ENCODE measurements at regions not wholly inside any gene's neighbourhood (a gene's known extent, or its start where the extent isn't known, plus 50 kb on each side); places are given as distances from the start of the nearest gene placed in this dataset.

DNA sequence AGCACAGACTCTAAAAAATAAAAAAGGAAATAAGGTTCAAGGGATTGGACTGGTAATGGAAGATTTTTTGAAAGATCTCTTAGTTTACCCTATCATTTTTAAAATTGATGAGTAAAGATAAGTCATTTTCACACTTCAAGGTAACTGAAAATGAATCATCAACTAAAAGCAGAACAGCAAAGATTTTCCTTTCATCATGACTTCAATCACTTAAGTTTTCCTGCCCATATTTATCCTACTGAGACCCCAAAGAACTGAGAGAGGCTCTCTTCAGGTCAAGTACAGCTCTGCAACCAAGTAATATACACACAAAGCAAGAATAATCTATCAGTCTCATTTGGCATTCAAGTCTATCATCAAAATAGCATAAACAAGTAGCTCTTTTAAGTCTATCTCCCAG, 540.7 kb downstream of the METTL4 start:
- intact Hi-C loops (cut with DNase I) = no loop called here
- no peak for TF ChIP-seq POLR2A (IDR thresholded peaks at IDR 0.05)
- TF ChIP-seq, protein P1, sequence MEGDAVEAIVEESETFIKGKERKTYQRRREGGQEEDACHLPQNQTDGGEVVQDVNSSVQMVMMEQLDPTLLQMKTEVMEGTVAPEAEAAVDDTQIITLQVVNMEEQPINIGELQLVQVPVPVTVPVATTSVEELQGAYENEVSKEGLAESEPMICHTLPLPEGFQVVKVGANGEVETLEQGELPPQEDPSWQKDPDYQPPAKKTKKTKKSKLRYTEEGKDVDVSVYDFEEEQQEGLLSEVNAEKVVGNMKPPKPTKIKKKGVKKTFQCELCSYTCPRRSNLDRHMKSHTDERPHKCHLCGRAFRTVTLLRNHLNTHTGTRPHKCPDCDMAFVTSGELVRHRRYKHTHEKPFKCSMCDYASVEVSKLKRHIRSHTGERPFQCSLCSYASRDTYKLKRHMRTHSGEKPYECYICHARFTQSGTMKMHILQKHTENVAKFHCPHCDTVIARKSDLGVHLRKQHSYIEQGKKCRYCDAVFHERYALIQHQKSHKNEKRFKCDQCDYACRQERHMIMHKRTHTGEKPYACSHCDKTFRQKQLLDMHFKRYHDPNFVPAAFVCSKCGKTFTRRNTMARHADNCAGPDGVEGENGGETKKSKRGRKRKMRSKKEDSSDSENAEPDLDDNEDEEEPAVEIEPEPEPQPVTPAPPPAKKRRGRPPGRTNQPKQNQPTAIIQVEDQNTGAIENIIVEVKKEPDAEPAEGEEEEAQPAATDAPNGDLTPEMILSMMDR (IDR thresholded peaks at IDR 0.05) = no peak
- Histone ChIP-seq H3K4me1 (no peaks in the 10 kb centered on the region), H3K4me3 (no peak overlapping the region), H3K36me3 (no peaks in the 10 kb centered on the region), H3K9me3 (no peaks in the 10 kb centered on the region), H3K27me3 (no peaks in the 10 kb centered on the region), H3K27ac (no peak overlapping the region)
- DNase-seq = no peak

DNA sequence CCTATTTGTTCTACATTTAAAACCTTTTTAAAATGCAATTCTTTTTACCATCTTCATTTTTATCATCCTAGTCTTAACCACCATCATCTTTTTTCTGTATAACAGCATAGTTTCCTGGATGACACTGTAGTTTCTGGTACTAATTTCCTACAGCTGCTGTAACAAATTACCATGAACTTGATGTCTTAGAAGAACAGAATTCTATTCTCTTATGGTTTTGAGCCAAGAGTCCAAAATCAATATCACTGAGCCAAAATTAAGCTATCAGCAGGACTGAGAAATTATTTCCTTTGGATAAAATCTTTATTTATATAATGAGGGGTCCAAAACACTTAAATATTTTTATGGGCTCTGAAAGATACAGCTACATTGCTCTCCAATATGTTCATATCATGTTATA, 539.3 kb downstream of the METTL4 start:
- H3K27ac ChIP-seq = no peak overlapping the region
- no peaks in the 10 kb centered on the region for H3K36me3 ChIP-seq
- intact Hi-C loops (cut with DNase I) = no loop called here
- no peak overlapping the region for H3K4me3 ChIP-seq
- no peaks in the 10 kb centered on the region for H3K27me3 ChIP-seq
- DNase-seq = no peak
- TF ChIP-seq EP300 (IDR thresholded peaks at IDR 0.05) (no peak), POLR2A (IDR thresholded peaks at IDR 0.05) (no peak), POLR2AphosphoS5 (IDR thresholded peaks at IDR 0.05) (no peak)
- TF ChIP-seq, protein P1 (IDR thresholded peaks at IDR 0.05) = no peak
- no peaks in the 10 kb centered on the region for H3K4me1 ChIP-seq
- H3K9me3 ChIP-seq = no peaks in the 10 kb centered on the region

DNA sequence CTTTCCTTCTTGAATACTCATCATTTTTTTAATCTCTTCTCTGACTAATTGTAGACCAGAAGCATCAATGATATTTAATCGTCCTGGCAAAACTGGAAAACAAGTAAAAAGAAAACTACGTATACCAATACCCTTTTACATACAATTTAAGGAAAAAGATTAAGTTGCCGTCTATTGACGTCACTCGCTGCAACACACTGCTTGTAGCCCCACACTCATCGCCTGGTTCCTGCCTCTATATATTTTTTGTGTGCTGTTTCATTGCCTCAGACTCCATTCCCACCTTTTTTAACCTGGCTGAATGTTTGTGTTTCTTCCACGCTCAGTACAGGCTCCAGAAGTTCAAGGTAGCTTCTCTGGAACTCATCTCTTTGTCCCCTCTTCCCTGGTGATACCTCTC, 536.2 kb downstream of the METTL4 start:
- Histone ChIP-seq H3K36me3 (no peaks in the 10 kb centered on the region), H3K4me1 (no peaks in the 10 kb centered on the region), H3K27me3 (no peaks in the 10 kb centered on the region), H3K9me3 (no peaks in the 10 kb centered on the region), H3K4me3 (no peak overlapping the region), H3K27ac (no peak overlapping the region)
- WGBS, 2 donors = 88 to 94% methylated on average over 7 of the region's 7 CpGs
- intact Hi-C loops (cut with DNase I) = no loop called here
- DNase-seq = no peak
- no peak for TF ChIP-seq EP300 (IDR thresholded peaks at IDR 0.05)
- no peak for TF ChIP-seq POLR2A (IDR thresholded peaks at IDR 0.05)
- TF ChIP-seq, protein P1 (IDR thresholded peaks at IDR 0.05) = no peak
- no peak for TF ChIP-seq POLR2AphosphoS5 (IDR thresholded peaks at IDR 0.05)

DNA sequence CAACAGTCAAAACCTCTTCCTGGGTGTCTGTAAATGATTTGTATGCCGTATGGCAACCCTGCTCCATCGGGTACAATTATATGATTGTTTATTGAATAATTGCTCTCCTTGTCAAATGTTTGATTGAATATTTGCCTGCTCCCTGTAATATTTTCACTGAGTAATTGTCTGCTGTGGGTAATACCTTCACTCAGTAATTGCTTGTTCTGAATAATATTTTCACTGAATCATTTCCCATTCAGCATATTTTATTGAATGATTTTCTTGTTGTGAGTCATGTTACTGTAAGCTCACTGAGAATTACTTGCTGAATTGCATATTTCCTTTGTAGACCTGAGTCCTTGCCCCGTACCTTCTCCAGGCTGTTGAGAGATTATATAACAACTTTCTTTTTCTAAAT, 535.2 kb downstream of the METTL4 start:
- TF ChIP-seq EP300 (IDR thresholded peaks at IDR 0.05) (no peak), POLR2A (IDR thresholded peaks at IDR 0.05) (no peak), POLR2AphosphoS5 (IDR thresholded peaks at IDR 0.05) (no peak)
- TF ChIP-seq, protein P1 (IDR thresholded peaks at IDR 0.05) = no peak
- Histone ChIP-seq H3K9me3 (no peaks in the 10 kb centered on the region), H3K27me3 (no peaks in the 10 kb centered on the region), H3K4me3 (no peak overlapping the region), H3K4me1 (no peaks in the 10 kb centered on the region), H3K36me3 (no peaks in the 10 kb centered on the region), H3K27ac (no peak overlapping the region)
- 52 to 54% methylated on average over 3 of the region's 3 CpGs for WGBS, 2 donors
- no peak for DNase-seq
- intact Hi-C loops (cut with DNase I) = no loop called here

DNA sequence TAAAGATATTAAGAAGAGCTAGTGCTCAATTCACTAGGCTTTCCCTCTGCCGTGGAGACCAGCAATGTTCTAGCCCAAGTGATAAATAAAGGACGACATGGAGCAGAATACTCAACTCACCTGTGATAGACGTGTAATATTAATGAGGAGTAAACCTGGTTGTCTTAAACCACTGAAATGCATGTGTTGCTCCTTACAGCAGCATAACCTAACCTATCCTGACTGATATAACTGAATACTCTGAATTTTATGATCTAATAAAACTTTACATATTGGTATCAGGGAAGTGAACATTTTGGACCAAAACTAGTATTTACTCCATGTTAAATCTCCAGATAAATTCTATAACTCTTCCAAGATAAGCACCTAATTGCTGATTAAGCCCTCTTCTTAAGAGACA, 531.0 kb downstream of the METTL4 start:
- Histone ChIP-seq H3K9me3 (no peaks in the 10 kb centered on the region), H3K27me3 (no peaks in the 10 kb centered on the region), H3K4me3 (no peak overlapping the region), H3K27ac (no peak overlapping the region), H3K36me3 (no peaks in the 10 kb centered on the region), H3K4me1 (no peaks in the 10 kb centered on the region)
- intact Hi-C loops (cut with DNase I) = no loop called here
- no peak for TF ChIP-seq POLR2AphosphoS5 (IDR thresholded peaks at IDR 0.05)
- TF ChIP-seq, protein P1 (IDR thresholded peaks at IDR 0.05) = no peak
- no peak for TF ChIP-seq POLR2A (IDR thresholded peaks at IDR 0.05)
- no peak for TF ChIP-seq EP300 (IDR thresholded peaks at IDR 0.05)
- WGBS, 2 donors = 89 to 94% methylated on average over 3 of the region's 3 CpGs
- no peak for DNase-seq

All from sigmoid colon (tissue), 6 donors.